GM11168 (cell line): ENCODE measurements at regions not wholly inside any gene's neighbourhood (a gene's known extent, or its start where the extent isn't known, plus 50 kb on each side); places are given as distances from the start of the nearest gene placed in this dataset.
"Not testable (repeated sequence)": the region's sequence is repeated elsewhere in the genome, so short reads cannot be mapped to it uniquely, and the experiment has no call there.

Source experiments
- in situ Hi-C: fragments of 300-500 bp; cut with MboI; formaldehyde crosslinking; loops from one replicate; pipeline ENCODE4 v1.12.0; 2022; ENCODE audit warnings: low sequenced_read_pairs; ENCODE audit not compliant: unreplicated experiment

DNA sequence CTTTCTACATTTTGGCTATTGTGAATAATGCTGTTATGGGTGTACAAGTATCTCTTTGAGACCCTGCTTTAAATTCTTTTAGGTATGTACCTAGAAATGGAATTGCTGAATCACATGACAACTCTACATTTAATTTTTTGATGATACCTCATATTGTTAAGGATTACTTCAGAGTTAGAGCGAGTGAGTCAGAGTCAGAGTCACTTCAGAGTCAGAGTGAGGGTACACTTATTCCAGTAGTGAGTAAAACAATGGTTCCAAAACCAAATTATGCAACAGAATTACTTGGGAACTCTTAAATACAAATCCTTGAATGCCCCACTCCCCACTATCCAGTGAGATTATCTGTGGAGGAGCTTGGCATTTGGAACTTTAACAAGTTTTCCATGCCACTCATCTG lies 50.3 kb upstream of the SNRK start:
- in situ Hi-C loops: no loop called here

DNA sequence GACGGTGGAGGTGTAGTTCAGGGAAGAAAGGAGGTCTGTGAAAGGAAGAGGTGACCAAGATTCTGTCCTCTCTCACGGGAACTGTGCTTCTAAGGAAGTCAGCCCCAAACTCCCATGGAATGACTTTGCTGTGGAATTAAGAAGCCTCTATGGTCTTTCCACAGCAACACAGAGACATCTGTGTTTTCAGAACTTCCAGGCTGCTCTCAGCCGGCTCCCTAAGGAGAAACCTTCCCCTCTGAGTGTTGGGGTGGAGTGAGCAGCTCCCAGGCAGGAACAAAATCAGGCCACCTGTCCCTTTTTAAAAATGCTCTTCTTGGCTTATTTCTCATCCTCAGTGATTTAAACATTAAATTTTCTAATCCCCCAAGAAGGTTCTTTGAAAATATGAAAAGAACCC lies 53.3 kb upstream of the SNRK start:
- in situ Hi-C loops: no loop called here

DNA sequence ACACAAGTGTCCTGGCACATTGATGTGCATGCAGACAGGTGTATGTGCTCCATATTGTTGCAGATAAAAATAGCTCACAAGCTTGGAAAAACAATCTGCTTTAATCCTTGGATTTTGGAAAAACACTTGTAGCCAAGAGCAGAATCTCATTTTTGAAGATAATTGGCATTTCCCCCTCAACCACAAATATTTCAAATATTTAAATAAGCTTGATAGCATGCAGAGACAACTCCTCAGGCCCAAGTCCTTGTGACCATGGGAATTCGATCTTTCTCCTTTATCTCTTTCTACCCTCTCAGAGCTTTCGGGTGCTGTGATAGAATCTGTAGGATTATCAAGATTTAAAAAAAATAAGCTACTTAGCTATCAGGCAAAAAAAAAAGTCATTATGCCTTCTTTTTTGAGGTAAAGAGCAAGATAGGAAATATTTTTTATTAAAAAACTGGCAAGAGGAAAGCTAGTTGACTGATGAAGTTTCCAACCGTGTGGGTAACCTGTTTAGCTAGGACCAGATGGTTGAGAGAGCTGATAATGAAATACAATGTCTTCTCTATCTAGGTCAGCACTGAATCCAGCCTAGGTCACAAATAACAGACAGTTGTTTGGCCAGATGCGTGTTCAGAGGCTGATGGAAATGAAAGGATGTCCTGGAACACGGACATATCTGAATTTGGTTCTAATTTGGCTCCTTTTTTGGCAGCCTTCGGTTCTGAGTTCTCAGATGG lies 54.9 kb upstream of the SNRK start:
- in situ Hi-C loops: no loop called here

DNA sequence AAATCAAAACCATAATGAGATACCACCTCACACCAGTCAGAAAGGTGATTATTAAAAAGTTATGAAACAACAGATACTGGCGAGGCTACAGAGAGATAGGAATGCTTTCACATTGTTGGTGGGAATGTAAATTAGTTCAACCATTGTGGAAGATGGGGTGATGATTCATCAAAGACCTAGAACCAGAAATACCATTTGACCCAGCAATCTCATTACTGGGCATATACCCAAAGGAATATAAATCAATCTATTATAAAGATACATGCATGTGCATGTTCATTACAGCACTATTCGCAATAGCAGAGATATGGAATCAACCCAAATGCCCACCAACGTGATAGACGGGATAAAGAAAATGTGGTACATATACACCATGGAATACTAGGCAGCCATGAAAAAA lies 56.5 kb upstream of the SNRK start:
- in situ Hi-C loops: not testable (repeated sequence)

DNA sequence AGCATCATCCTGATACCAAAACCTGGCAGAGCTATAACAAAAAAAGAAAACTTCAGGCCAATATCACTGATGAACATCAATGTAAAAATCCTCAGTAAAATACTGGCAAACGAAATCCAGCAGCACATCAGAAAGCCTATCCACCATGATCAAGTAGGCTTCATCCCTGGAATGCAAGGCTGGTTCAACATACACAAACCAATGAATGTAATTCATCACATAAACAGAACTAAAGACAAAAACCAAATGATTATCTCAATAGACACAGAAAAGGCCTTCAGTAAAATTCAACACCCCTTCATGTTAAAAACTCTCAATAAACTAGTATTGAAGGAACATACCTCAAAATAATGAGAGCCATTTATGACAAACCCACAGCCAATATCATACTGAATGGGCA lies 58.7 kb upstream of the SNRK start:
- in situ Hi-C loops: not testable (repeated sequence)

DNA sequence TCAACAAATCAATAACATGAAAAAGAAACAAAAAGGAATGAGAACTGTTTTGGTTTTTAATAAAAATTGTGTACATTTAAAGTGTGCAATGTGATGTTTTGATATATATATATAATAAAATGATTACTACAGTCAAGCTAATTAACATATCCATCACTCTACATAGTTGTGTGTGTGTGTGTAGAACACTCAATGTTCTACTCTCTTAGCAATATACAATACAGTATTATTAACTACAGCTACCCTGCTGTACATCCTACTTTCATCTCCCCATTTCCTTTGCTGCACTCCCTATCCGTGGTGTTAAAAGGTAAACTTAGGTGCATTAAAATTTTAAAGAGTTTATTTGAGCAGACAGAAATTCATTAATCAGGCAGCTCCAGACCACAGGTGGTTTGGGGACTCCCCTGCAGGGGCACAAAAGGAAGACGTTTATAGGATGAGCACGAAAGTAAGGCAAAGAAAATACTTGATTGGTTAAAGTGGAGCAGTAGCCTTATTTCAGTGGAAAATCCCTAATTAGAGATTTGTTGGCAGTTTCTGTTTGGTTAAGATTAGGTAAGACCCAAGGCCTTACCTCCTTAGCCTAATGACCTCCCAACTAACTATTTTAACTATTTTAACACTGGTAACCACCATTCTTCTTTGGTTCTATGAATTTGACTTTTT lies 61.8 kb upstream of the SNRK start:
- in situ Hi-C loops: loop anchor here (5.0 kb wide), 1 partner anchor 153 kb away; no protein-coding TSS in a partner anchor

DNA sequence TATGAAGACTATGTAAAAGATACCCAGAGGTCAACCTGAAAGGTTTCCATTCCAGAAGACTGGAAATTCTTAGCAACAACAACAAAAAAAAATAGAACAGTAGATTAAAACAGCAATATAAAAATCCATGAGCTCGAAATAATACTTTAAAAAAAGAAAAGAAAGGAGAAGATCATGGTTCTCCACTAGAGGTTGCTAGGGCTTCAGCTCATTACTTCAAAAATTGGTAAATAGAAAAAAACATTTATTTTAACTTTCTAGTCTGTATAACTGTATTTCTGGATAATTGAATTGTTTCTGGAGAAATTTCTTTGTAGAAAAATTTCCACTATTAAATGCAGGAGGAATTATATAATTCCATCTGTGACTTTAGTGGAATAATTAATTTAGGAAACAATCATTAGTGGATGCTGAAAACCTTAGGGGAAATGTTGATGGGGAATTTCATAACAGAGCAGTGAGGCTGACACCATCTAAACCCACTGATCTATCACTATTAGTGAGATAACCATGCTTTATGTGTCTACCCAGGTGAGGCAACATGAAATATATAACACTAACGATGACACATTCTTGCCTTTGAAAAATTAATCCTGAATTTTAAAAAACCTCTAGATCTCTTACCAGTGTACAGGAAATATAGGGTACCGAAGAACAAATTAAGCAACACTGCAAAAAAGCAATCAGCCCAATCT lies 62.5 kb upstream of the SNRK start:
- in situ Hi-C loops: loop anchor here (5.0 kb wide), 1 partner anchor 153 kb away; no protein-coding TSS in a partner anchor

DNA sequence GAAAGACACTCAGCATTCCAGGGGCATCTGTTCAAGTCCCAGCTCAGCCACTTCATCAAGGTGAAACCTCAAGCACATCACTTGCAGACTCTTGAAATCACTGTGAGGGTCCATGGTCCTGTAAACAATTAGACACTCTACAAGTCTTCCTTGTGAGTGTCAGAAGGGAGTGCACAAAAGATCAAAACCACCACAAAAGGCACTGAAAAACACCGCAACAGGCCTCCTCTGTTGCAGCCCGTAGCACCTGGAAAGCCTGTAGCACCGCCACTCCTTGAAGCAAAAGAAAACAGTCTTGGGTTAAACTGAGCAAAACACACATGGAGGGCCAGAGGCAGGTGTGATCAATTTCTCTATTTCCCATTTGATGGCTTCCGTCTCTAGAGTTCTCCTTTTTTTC lies 63.8 kb upstream of the SNRK start:
- in situ Hi-C loops: loop anchor here (5.0 kb wide), 1 partner anchor 155 kb away; no protein-coding TSS in a partner anchor

DNA sequence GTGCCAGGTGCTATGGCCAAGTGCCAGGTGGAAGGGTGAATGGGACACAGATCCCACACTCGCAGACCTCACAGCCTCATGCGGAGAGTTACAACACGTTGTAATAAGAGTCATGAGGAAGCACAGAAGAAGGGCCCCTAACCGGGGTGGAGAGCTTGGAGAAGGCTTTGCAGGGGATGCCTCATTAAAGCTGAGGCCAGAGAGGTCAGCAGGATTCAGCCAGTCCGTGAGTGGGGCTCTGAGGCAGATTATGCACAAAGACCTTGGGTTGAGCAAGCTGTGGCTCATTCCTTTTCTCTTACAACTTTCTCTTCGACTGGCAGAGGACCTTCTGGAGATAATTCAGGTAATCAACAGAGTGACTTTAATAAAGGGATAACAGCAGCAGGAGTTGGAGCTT lies 65.3 kb upstream of the SNRK start:
- in situ Hi-C loops: loop anchor here (5.0 kb wide), 1 partner anchor 156 kb away; no protein-coding TSS in a partner anchor

DNA sequence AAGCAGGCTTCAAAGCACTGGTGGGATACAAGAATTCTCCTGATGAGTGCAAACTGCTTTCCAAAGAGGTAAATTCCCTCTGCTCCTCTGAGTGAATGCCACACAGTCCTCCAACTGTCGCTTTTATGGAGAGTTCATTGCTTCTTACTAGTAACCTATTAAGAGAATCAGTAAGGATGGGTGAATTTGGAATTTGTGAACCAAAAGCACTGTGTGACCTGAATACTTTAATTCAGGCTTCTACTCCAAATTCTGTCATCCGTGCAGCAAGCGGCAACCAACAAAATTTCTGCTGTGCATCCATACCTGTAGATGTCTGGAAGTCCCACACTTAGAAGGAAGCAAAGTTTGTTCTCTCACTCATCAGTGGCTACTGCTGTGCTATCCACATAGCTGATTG lies 66.7 kb upstream of the SNRK start:
- in situ Hi-C loops: loop anchor here (5.0 kb wide), 1 partner anchor 158 kb away; no protein-coding TSS in a partner anchor

DNA sequence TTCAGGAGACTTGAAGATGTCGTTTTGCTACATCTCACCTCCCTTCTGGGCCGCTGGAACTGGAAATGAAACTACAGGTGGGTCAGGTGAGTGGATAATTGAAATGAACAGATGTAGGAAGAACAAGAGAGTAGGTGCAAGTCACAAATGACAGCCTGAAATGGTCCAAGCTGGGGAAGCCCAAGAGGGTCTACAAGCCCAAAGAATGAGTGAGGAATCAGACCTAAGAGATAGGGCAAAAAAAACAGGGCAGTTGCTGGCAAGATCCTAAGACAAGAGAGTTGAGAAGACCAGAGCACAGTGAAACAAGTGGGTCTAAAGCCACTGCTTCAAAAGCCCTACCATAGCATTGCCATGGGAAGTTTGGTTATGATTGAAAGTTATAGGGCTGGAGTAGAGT lies 67.4 kb upstream of the SNRK start:
- in situ Hi-C loops: no loop called here

DNA sequence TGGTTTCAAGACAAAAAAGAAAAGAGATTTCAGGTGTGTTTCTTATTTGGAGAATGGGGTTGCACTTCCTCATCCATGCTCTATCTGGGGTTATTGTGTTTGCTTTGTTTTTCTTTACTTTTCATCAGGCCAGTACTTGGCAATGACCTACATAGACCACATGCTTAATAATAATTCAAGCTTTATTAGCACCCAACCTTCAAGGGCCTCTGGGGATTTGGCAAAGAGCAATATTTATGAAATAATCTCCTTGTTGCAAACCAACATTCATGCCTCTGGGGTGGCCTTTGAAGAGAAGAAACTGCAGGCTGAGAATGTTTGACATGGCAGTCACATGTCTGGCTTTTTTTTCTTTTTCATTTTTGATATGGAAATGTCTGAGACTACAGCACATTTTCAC lies 68.2 kb upstream of the SNRK start:
- in situ Hi-C loops: no loop called here

DNA sequence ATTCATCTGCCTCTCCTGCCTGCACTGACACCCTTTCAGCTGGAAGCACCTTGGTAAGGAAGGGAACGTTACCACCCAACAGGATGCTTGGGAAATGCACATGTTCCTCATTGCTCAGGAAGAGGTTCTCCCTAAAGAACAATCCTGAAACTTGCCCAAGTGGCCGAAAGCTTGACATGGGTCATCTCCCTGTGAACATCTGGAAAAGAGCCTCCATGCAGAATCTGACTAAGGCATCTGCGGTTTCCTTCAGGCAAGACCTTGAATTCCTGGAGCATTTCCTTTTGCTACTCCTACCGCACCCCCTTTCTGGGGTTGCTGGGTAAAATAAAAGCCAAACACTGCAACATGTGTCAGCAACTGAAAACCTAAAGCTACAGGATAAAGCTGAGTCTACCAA lies 68.7 kb upstream of the SNRK start:
- in situ Hi-C loops: no loop called here

DNA sequence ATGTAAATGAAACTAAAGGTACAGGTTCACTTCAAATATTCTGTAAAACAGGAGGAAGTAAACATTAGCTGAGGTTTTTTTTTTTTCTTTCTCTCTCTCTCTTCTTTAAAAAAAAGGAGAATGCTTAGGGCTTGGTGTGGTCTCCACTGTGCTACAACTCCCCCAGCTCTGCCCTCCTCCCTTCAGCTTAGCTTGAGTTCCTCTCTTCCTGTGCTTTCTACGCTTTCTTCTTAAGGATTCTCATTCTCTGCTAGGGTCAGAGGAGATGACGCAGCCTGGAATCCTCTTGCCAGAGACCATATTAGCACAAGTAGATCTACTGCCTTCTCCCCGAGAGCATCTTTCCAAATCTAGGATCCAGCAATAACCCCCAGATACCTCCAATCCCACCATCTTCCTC lies 69.1 kb upstream of the SNRK start:
- in situ Hi-C loops: no loop called here

DNA sequence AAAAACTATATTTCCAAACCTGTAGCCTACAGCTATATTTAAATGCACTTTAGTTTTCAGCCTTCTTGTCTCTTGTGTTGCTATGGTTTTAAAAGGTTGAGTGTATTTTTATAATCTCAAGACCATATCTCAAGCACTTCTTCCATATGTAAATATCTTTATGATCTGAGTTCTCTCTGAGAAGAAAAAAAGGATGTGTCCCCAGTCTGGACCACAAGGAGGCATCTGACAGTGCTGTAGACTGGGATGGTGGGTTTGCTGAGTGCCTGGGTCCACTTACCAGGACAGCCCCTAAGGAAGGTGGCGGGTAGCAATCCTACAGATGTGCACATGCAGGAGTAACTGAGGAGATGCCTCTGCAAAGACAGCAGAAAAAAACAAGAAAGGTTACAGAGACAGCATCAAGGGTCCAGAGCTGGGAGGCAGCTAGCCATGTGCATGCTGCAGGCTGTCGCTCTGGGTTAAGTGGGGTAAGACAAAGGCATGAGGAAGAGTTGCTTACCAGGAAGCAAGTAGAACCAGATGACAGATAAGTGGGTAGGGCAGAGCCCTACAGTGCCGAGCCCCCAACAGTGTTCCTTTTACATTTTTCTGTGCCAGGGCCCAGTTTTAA lies 70.6 kb upstream of the SNRK start:
- in situ Hi-C loops: no loop called here

DNA sequence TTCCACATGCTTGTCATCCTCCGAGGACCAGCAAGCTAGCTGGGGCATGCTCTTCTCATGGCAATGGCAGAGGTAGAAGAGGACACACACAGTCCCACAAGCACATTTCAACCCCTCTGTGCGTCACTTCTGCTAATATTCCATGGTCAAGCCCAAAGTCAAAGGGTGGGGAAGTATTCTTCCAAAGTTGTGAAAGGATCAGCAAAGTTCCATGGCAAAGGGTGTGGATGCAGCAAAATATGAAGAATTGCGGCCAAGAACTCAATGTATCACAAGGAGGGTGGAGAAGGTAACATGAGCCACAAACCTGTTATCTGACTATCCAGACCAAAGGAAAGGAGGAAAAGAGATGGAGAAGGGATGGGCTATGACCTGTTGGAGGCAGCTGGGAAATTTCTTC lies 71.2 kb upstream of the SNRK start:
- in situ Hi-C loops: no loop called here

DNA sequence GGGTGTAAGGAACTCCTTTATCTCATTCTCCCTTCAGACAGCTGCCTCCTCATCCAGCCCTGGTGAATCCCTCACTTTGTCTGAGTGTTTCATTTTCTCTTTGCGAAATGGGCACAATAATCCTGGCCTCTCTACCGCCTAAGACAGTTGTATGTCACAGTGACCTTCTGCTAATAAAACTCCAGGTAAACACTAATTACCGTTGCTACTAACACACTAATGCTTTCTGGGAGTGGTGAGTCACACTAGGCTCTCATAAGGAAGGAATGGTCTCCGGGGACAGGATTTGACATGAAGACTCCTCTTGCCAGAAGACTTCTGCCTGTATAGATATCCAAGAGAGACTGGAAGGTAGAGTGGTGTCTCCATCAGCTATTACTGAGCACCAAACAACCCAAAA lies 71.7 kb upstream of the SNRK start:
- in situ Hi-C loops: no loop called here

DNA sequence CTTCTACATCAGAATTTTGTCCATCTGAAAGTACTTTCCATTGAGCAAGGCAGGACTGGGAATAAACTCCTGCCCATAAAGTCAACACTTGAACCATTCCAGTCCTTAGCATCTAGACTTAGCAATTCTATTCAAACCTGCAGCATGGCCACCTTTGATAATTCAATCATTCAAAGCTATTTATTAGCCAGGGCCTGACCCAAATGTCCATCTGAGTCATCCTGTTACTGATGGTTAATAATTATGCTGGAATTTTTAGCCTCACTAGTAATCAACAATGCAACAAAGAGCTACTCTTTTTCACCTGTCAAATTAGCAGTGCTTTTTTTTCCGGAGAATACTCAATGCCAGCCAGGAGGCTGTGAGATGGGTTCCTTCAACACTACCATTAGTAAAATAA lies 72.7 kb upstream of the SNRK start:
- in situ Hi-C loops: no loop called here

DNA sequence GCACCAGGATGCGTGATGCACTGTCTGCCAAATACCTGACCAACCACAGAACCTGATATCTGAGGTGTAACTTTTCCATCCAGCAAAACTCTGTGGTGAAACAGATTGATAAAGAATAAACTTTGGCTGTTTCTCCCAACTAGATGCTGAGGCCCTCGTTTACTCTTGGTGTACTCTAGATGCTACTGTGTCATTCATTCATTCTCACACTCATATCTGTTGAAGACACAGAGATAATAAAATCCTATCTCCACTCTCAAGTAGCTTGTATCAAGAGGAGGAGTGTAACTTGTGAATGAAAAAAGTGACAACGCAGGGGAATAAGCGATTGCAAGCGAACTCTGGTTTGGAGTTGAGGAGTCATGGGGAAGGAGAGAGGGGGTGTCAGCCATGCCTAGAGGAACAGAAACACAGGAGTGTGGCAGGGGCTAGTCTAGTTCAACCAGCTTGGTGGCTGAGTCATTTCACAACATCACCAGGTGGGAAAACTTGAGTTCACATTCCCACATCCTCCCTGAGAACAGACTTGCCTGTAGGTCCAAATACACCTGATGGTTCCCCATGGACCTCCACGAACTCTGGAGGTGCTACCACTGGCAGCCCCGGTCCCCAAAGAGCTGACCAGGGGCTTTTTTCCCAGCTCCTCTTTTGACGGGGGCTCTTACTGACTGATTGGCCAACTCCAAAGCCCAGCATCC lies 73.3 kb upstream of the SNRK start:
- in situ Hi-C loops: no loop called here

DNA sequence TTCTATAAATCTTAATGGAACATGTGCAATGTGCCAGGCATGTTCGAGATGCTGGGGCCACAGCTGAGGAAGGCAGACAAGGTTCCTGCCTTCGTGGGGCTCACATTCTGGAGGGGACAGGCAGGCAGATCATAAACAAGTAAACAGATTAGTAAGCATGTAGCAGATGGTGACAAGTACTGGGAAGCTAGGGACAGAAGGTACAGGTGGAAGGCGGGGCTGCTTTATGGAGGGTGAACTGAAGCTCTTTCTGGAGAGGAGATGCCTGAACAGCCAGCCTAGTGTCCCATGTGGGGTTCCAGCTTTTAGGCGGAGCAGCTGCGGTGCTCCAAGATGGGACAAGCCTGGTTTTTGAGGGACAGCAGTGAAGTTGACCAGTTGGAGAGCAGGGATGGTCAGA lies 74.7 kb upstream of the SNRK start:
- in situ Hi-C loops: no loop called here
